Glomerular visceral epithelial cell (primary cell): ENCODE measurements at regions not wholly inside any gene's neighbourhood (a gene's known extent, or its start where the extent isn't known, plus 50 kb on each side); places are given as distances from the start of the nearest gene placed in this dataset.

Experiments
- DNase-seq: peaks from one replicate; pipeline ENCODE4 v3.0.0-alpha.2; 2016; ENCODE audit errors: extremely low spot score

- DNase-seq: no peak
Observed at GRCh38 chr4:130479674-130480073, 1383.7 kb downstream of the C4orf33 start.

- DNase-seq: no peak
Observed at GRCh38 chr4:130484826-130485225, 1388.9 kb downstream of the C4orf33 start.

GRCh38 chr4:130485371-130485770, 1389.4 kb downstream of the C4orf33 start:
- DNase-seq: no peak

GRCh38 chr4:130486186-130486585, 1390.2 kb downstream of the C4orf33 start:
- DNase-seq: peak; percentile 6

- no peak for DNase-seq
Observed at GRCh38 chr4:130486841-130487240, 1390.9 kb downstream of the C4orf33 start.

GRCh38 chr4:130510661-130511060, 1414.7 kb downstream of the C4orf33 start:
- no peak for DNase-seq

GRCh38 chr4:130511776-130512175, 1415.8 kb downstream of the C4orf33 start:
- no peak for DNase-seq

GRCh38 chr4:130524057-130524456, 1428.1 kb downstream of the C4orf33 start:
- no peak for DNase-seq

- no peak for DNase-seq
Observed at GRCh38 chr4:130530505-130530904, 1434.6 kb downstream of the C4orf33 start.

- DNase-seq: no peak
Observed at GRCh38 chr4:130534651-130535050, 1438.7 kb downstream of the C4orf33 start.

GRCh38 chr4:130542953-130543352, 1447.0 kb downstream of the C4orf33 start:
- no peak for DNase-seq

GRCh38 chr4:130545171-130545570, 1449.2 kb downstream of the C4orf33 start:
- DNase-seq: no peak

GRCh38 chr4:130545596-130545995, 1449.6 kb downstream of the C4orf33 start:
- DNase-seq: no peak

- no peak for DNase-seq
Observed at GRCh38 chr4:130559268-130559667, 1463.3 kb downstream of the C4orf33 start.

- DNase-seq: peak; percentile 85
Observed at GRCh38 chr4:130563185-130563888, 1467.4 kb downstream of the C4orf33 start.

GRCh38 chr4:130563889-130564418, 1468.0 kb downstream of the C4orf33 start:
- no peak for DNase-seq

- no peak for DNase-seq
Observed at GRCh38 chr4:130568746-130569145, 1472.8 kb downstream of the C4orf33 start.

- no peak for DNase-seq
Observed at GRCh38 chr4:130573742-130574141, 1477.8 kb downstream of the C4orf33 start.

- no peak for DNase-seq
Observed at GRCh38 chr4:130574215-130574614, 1478.3 kb downstream of the C4orf33 start.

- DNase-seq: no peak
Observed at GRCh38 chr4:130576218-130576617, 1480.3 kb downstream of the C4orf33 start.

GRCh38 chr4:130591091-130591490, 1495.1 kb downstream of the C4orf33 start:
- no peak for DNase-seq

- no peak for DNase-seq
Observed at GRCh38 chr4:130600706-130601105, 1504.8 kb downstream of the C4orf33 start.

- no peak for DNase-seq
Observed at GRCh38 chr4:130603043-130603442, 1507.1 kb downstream of the C4orf33 start.

- no peak for DNase-seq
Observed at GRCh38 chr4:130608121-130608520, 1512.2 kb downstream of the C4orf33 start.
